HepG2 (cell line): ENCODE measurements at regions not wholly inside any gene's neighbourhood (a gene's known extent, or its start where the extent isn't known, plus 50 kb on each side); places are given as distances from the start of the nearest gene placed in this dataset.

Experiments used
- CENPX ChIP-seq: sonication (generic); formaldehyde crosslinking; IDR thresholded peaks from 2 replicates; pipeline ENCODE4 v1.9.0; 2021; ENCODE audit warnings: mild to moderate bottlenecking, missing genetic modification reagents, moderate library complexity
- CHD4 ChIP-seq: fragments of 200-600 bp; sonication (generic); IDR thresholded peaks from 2 replicates; pipeline ENCODE4 v1.7.0; 2017; ENCODE audit warnings: mild to moderate bottlenecking, low read length, borderline replicate concordance
- HDAC1 ChIP-seq: sonication (generic); formaldehyde crosslinking; IDR thresholded peaks from 2 replicates; pipeline ENCODE4 v1.5.1; 2020; ENCODE audit warnings: mild to moderate bottlenecking, missing genetic modification reagents
- SOX13 ChIP-seq, 3 experiments: fragments of 450-650 bp in 1 of 3; sonication (generic) in 1 of 3; formaldehyde crosslinking in 1 of 3; IDR thresholded peaks in 2 of 3; conservative IDR thresholded peaks in 1 of 3; 2 replicates each; pipeline versions ENCODE4 v1.5.0 to v1.6.1; 2016 to 2020; ENCODE audit warnings: antibody characterized with exemption in 1 of 3, mild to moderate bottlenecking in 1 of 3, missing compliant biosample characterization in 1 of 3, missing genetic modification reagents in 1 of 3, moderate library complexity in 1 of 3
- TMF1 ChIP-seq: sonication (generic); formaldehyde crosslinking; IDR thresholded peaks from 2 replicates; pipeline ENCODE4 v1.8.1; 2022; ENCODE audit warnings: low read depth, missing genetic modification reagents
- ZKSCAN8 ChIP-seq: IDR thresholded peaks from 2 replicates; pipeline ENCODE4 v1.6.1; 2016; ENCODE audit warnings: borderline replicate concordance, missing genetic modification reagents, missing compliant biosample characterization
- ZNF251 ChIP-seq: sonication (generic); formaldehyde crosslinking; IDR thresholded peaks from 2 replicates; pipeline ENCODE4 v1.9.0; 2021; ENCODE audit warnings: mild to moderate bottlenecking, missing genetic modification reagents
- ZNF292 ChIP-seq: sonication (generic); formaldehyde crosslinking; IDR thresholded peaks from 2 replicates; pipeline ENCODE4 v1.8.1; 2022; ENCODE audit warnings: mild to moderate bottlenecking, low read depth, missing genetic modification reagents, borderline replicate concordance
- ZNF556 ChIP-seq: sonication (generic); formaldehyde crosslinking; IDR thresholded peaks from 2 replicates; pipeline ENCODE4 v1.4.0; 2020; ENCODE audit warnings: mild to moderate bottlenecking, missing genetic modification reagents, borderline replicate concordance
- ZNF781 ChIP-seq: sonication (generic); formaldehyde crosslinking; IDR thresholded peaks from 2 replicates; pipeline ENCODE4 v1.5.1; 2020; ENCODE audit warnings: borderline replicate concordance, mild to moderate bottlenecking, missing genetic modification reagents; ENCODE audit errors: not compliant biosample characterization
- TF ChIP-seq, protein P1 (sequence below): sonication (generic); formaldehyde crosslinking; IDR thresholded peaks from 2 replicates; pipeline ENCODE4 v1.5.1; 2020; ENCODE audit warnings: mild to moderate bottlenecking, missing genetic modification reagents, moderate library complexity
- TF ChIP-seq, protein P2 (sequence below): sonication (generic); formaldehyde crosslinking; IDR thresholded peaks from 2 replicates; pipeline ENCODE4 v1.5.0; 2020; ENCODE audit warnings: mild to moderate bottlenecking, missing genetic modification reagents, moderate library complexity
- TF ChIP-seq, protein P3 (sequence below): IDR thresholded peaks from 2 replicates; pipeline ENCODE4 v1.6.1; 2016
- TF ChIP-seq, protein P4 (sequence below): sonication (generic); formaldehyde crosslinking; IDR thresholded peaks from 2 replicates; pipeline ENCODE4 v1.5.0; 2020; ENCODE audit warnings: mild to moderate bottlenecking, missing genetic modification reagents, borderline replicate concordance

DNA sequence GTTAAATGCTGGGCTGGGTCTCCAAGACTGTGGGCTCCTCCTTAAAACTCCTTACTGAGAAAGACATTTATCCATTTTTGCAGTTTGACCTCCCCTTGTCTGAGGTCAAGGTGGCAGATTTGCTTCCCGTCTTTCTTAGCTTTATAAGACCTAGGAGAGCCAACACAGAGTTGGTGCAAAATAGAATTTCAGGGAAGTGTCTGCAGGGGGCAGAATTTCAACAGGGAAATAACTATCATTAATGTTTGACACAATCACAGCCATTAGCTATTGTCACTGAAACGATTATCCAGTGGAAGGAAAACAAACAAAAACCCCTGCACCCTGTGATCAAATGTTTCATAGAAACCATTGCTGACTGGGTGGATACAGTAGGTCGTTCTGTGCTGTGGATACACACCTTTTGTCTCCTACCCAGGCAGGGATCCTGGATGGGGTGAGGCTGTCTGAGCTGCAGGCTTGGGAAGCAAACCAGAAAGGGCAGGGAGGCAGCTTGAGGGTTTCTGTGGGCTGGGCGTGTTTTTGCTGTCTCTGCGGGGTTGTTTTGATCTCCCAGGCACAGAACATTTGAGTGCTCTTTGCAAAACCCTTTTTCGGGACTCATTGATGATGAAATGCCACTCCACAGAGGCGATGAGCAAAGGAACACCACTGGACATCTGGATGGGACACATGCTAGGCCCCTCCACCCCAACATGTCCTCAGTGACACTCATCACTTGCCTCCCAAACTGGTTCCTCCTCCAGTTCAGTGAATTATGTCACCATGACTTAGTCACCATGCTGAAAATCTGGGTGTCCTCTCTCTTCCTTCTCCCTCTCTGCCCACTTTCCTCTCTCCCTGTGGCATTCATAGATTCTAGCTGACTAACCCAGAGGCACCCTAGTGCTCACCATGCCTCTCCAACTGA, 94.2 kb upstream of the SERBP1 start (continued):
- TF ChIP-seq, protein P1, sequence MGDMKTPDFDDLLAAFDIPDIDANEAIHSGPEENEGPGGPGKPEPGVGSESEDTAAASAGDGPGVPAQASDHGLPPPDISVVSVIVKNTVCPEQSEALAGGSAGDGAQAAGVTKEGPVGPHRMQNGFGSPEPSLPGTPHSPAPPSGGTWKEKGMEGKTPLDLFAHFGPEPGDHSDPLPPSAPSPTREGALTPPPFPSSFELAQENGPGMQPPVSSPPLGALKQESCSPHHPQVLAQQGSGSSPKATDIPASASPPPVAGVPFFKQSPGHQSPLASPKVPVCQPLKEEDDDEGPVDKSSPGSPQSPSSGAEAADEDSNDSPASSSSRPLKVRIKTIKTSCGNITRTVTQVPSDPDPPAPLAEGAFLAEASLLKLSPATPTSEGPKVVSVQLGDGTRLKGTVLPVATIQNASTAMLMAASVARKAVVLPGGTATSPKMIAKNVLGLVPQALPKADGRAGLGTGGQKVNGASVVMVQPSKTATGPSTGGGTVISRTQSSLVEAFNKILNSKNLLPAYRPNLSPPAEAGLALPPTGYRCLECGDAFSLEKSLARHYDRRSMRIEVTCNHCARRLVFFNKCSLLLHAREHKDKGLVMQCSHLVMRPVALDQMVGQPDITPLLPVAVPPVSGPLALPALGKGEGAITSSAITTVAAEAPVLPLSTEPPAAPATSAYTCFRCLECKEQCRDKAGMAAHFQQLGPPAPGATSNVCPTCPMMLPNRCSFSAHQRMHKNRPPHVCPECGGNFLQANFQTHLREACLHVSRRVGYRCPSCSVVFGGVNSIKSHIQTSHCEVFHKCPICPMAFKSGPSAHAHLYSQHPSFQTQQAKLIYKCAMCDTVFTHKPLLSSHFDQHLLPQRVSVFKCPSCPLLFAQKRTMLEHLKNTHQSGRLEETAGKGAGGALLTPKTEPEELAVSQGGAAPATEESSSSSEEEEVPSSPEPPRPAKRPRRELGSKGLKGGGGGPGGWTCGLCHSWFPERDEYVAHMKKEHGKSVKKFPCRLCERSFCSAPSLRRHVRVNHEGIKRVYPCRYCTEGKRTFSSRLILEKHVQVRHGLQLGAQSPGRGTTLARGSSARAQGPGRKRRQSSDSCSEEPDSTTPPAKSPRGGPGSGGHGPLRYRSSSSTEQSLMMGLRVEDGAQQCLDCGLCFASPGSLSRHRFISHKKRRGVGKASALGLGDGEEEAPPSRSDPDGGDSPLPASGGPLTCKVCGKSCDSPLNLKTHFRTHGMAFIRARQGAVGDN (CRISPR knock-in tag) = peak; percentile 37
- TF ChIP-seq ZNF781 (CRISPR knock-in tag) (peak; percentile 64), ZNF251 (CRISPR knock-in tag) (0 out of 2 replicates have a peak, but pooled peaks have one; percentile 62), CENPX (CRISPR knock-in tag) (no peak), ZNF292 (CRISPR knock-in tag) (peak; percentile 45; the same call in 1 of the 2 replicates), SOX13 (IDR thresholded peaks at IDR 0.05) (no peak), SOX13 (CRISPR knock-in tag; conservative IDR thresholded peaks at IDR 0.05 in 1 of 2, IDR thresholded peaks at IDR 0.05 in 1 of 2) (peak in 1 of 2 experiments; percentile 40; a peak in 1 of 4 replicates), ZKSCAN8 (CRISPR knock-in tag) (no peak), HDAC1 (CRISPR knock-in tag) (0 out of 2 replicates have a peak, but pooled peaks have one; percentile 30), CHD4 (no peak), TMF1 (CRISPR knock-in tag) (no peak), ZNF556 (CRISPR knock-in tag) (0 out of 2 replicates have a peak, but pooled peaks have one; percentile 47)
- TF ChIP-seq, protein P2, sequence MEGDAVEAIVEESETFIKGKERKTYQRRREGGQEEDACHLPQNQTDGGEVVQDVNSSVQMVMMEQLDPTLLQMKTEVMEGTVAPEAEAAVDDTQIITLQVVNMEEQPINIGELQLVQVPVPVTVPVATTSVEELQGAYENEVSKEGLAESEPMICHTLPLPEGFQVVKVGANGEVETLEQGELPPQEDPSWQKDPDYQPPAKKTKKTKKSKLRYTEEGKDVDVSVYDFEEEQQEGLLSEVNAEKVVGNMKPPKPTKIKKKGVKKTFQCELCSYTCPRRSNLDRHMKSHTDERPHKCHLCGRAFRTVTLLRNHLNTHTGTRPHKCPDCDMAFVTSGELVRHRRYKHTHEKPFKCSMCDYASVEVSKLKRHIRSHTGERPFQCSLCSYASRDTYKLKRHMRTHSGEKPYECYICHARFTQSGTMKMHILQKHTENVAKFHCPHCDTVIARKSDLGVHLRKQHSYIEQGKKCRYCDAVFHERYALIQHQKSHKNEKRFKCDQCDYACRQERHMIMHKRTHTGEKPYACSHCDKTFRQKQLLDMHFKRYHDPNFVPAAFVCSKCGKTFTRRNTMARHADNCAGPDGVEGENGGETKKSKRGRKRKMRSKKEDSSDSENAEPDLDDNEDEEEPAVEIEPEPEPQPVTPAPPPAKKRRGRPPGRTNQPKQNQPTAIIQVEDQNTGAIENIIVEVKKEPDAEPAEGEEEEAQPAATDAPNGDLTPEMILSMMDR (CRISPR knock-in tag) = peak; percentile 46
- TF ChIP-seq, protein P3, sequence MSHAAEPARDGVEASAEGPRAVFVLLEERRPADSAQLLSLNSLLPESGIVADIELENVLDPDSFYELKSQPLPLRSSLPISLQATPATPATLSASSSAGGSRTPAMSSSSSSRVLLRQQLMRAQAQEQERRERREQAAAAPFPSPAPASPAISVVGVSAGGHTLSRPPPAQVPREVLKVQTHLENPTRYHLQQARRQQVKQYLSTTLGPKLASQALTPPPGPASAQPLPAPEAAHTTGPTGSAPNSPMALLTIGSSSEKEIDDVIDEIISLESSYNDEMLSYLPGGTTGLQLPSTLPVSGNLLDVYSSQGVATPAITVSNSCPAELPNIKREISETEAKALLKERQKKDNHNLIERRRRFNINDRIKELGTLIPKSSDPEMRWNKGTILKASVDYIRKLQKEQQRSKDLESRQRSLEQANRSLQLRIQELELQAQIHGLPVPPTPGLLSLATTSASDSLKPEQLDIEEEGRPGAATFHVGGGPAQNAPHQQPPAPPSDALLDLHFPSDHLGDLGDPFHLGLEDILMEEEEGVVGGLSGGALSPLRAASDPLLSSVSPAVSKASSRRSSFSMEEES = no peak
- TF ChIP-seq, protein P4, sequence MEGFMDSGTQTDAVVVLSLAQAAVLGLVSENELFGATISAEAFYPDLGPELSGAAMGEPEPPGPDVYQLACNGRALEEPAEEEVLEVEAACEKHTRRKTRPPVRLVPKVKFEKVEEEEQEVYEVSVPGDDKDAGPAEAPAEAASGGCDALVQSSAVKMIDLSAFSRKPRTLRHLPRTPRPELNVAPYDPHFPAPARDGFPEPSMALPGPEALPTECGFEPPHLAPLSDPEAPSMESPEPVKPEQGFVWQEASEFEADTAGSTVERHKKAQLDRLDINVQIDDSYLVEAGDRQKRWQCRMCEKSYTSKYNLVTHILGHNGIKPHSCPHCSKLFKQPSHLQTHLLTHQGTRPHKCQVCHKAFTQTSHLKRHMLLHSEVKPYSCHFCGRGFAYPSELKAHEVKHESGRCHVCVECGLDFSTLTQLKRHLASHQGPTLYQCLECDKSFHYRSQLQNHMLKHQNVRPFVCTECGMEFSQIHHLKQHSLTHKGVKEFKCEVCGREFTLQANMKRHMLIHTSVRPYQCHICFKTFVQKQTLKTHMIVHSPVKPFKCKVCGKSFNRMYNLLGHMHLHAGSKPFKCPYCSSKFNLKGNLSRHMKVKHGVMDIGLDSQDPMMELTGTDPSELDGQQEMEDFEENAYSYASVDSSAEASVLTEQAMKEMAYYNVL (CRISPR knock-in tag) = peak; percentile 64; the same call in 1 of the 2 replicates
- TF ChIP-seq, all 625 proteins: peak for 20
